Upper lobe of left lung (tissue), 4 donors: ENCODE measurements at regions not wholly inside any gene's neighbourhood (a gene's known extent, or its start where the extent isn't known, plus 50 kb on each side); places are given as distances from the start of the nearest gene placed in this dataset.

Experiments used
- CTCF ChIP-seq, 6 experiments: fragments of 450-650 bp in 4 of 6; fragments of 200-600 bp in 2 of 6; sonication (generic) in 2 of 6; IDR thresholded peaks; one replicate each; pipeline ENCODE4 v1.5.1; 2016 to 2019; ENCODE audit warnings: antibody characterized with exemption in 6 of 6
- EP300 ChIP-seq, 4 donors: sonication (generic); formaldehyde crosslinking; IDR thresholded peaks; one replicate each; pipeline ENCODE4 v1.5.1; 2017; ENCODE audit warnings: antibody characterized with exemption in 4 of 4, control low read depth in 2 of 4
- POLR2A ChIP-seq, 4 donors: fragments of 450-650 bp; IDR thresholded peaks; one replicate each; pipeline ENCODE4 v1.5.1; 2016 to 2017; ENCODE audit warnings: antibody characterized with exemption in 4 of 4, mild to moderate bottlenecking in 2 of 4

- TF ChIP-seq CTCF (IDR thresholded peaks at IDR 0.05) (no peak), POLR2A (IDR thresholded peaks at IDR 0.05) (no peak), EP300 (IDR thresholded peaks at IDR 0.05) (no peak)
These were observed 121.0 kb upstream of the PRR20G start for GRCh38 chr3:127408684-127409420.
